ENCODE measurements at regions not wholly inside any gene's neighbourhood (a gene's known extent, or its start where the extent isn't known, plus 50 kb on each side); places are given as distances from the start of the nearest gene placed in this dataset.

GRCh38 chr5:130705368-130705767 lies 459.7 kb downstream of the HINT1 start:
- no peak for TF ChIP-seq POLR2AphosphoS5 (IDR thresholded peaks at IDR 0.05; ENCODE audit: borderline replicate concordance, low read depth, low read length)
- TF ChIP-seq EZH2 (IDR thresholded peaks at IDR 0.05), result no peak
- no peak for TF ChIP-seq FOXP2 (optimal IDR thresholded peaks at IDR 0.05; ENCODE audit: control extremely low read depth, extremely low read length, insufficient read depth)
- Histone ChIP-seq H3K9me3 (ENCODE audit: low read depth, low read length) (no peaks in the 10 kb centered on the region), H3K36me3 (ENCODE audit: insufficient read depth, low read length) (no peaks in the 10 kb centered on the region), H3K9ac (ENCODE audit: insufficient read length) (no peak overlapping the region), H3K4me3 (no peak overlapping the region), H3K27ac (no peak overlapping the region)
- DNase-seq (ENCODE audit: low read depth, low spot score), result no peak

GRCh38 chr5:130693509-130693908 lies 471.5 kb downstream of the HINT1 start:
- no peak for DNase-seq (ENCODE audit: low read depth, low spot score)
- Histone ChIP-seq H3K9ac (ENCODE audit: insufficient read length) (no peak overlapping the region), H3K4me3 (no peak overlapping the region), H3K27ac (no peak overlapping the region), H3K36me3 (ENCODE audit: insufficient read depth, low read length) (no peaks in the 10 kb centered on the region), H3K9me3 (ENCODE audit: low read depth, low read length) (no peaks in the 10 kb centered on the region)
- TF ChIP-seq POLR2AphosphoS5 (IDR thresholded peaks at IDR 0.05; ENCODE audit: borderline replicate concordance, low read depth, low read length), result no peak
- no peak for TF ChIP-seq EZH2 (IDR thresholded peaks at IDR 0.05)
- TF ChIP-seq FOXP2 (optimal IDR thresholded peaks at IDR 0.05; ENCODE audit: control extremely low read depth, extremely low read length, insufficient read depth), result no peak

GRCh38 chr5:130692770-130693169 lies 472.3 kb downstream of the HINT1 start:
- Histone ChIP-seq H3K9me3 (ENCODE audit: low read depth, low read length) (no peaks in the 10 kb centered on the region), H3K36me3 (ENCODE audit: insufficient read depth, low read length) (no peaks in the 10 kb centered on the region), H3K9ac (ENCODE audit: insufficient read length) (no peak overlapping the region), H3K27ac (no peak overlapping the region), H3K4me3 (no peak overlapping the region)
- TF ChIP-seq POLR2AphosphoS5 (IDR thresholded peaks at IDR 0.05; ENCODE audit: borderline replicate concordance, low read depth, low read length) (no peak), EZH2 (IDR thresholded peaks at IDR 0.05) (no peak), FOXP2 (optimal IDR thresholded peaks at IDR 0.05; ENCODE audit: control extremely low read depth, extremely low read length, insufficient read depth) (no peak)
- no peak for DNase-seq (ENCODE audit: low read depth, low spot score)

- no peak for DNase-seq (ENCODE audit: low read depth, low spot score)
- Histone ChIP-seq H3K27ac (no peak overlapping the region), H3K36me3 (ENCODE audit: insufficient read depth, low read length) (no peaks in the 10 kb centered on the region), H3K9me3 (ENCODE audit: low read depth, low read length) (no peaks in the 10 kb centered on the region), H3K9ac (ENCODE audit: insufficient read length) (no peak overlapping the region), H3K4me3 (no peak overlapping the region)
- TF ChIP-seq EZH2 (IDR thresholded peaks at IDR 0.05), result no peak
- no peak for TF ChIP-seq FOXP2 (optimal IDR thresholded peaks at IDR 0.05; ENCODE audit: control extremely low read depth, extremely low read length, insufficient read depth)
- TF ChIP-seq POLR2AphosphoS5 (IDR thresholded peaks at IDR 0.05; ENCODE audit: borderline replicate concordance, low read depth, low read length), result no peak
Observed at GRCh38 chr5:130689831-130690230, 475.2 kb downstream of the HINT1 start.

- no peak overlapping the region for H3K9ac ChIP-seq (ENCODE audit: insufficient read length)
- DNase-seq (ENCODE audit: low read depth, low spot score), result no peak
- no peak for TF ChIP-seq FOXP2 (optimal IDR thresholded peaks at IDR 0.05; ENCODE audit: control extremely low read depth, extremely low read length, insufficient read depth)
- no peak for TF ChIP-seq EZH2 (IDR thresholded peaks at IDR 0.05)
- TF ChIP-seq POLR2AphosphoS5 (IDR thresholded peaks at IDR 0.05; ENCODE audit: borderline replicate concordance, low read depth, low read length), result no peak
- H3K9me3 ChIP-seq (ENCODE audit: low read depth, low read length), result no peaks in the 10 kb centered on the region
- H3K4me3 ChIP-seq, result no peak overlapping the region
- H3K36me3 ChIP-seq (ENCODE audit: insufficient read depth, low read length), result no peaks in the 10 kb centered on the region
- H3K27ac ChIP-seq, result no peak overlapping the region
Observed at GRCh38 chr5:130687085-130687733, 477.8 kb downstream of the HINT1 start.

GRCh38 chr5:130678637-130679036 lies 486.4 kb downstream of the HINT1 start:
- no peak for TF ChIP-seq POLR2AphosphoS5 (IDR thresholded peaks at IDR 0.05; ENCODE audit: borderline replicate concordance, low read depth, low read length)
- TF ChIP-seq FOXP2 (optimal IDR thresholded peaks at IDR 0.05; ENCODE audit: control extremely low read depth, extremely low read length, insufficient read depth), result no peak
- TF ChIP-seq EZH2 (IDR thresholded peaks at IDR 0.05), result no peak
- H3K4me3 ChIP-seq, result no peak overlapping the region
- DNase-seq (ENCODE audit: low read depth, low spot score), result no peak

GRCh38 chr5:130666462-130666861 lies 498.6 kb downstream of the HINT1 start:
- Histone ChIP-seq H3K36me3 (ENCODE audit: insufficient read depth, low read length) (no peaks in the 10 kb centered on the region), H3K4me3 (no peak overlapping the region), H3K27ac (no peak overlapping the region), H3K9ac (ENCODE audit: insufficient read length) (no peak overlapping the region), H3K9me3 (ENCODE audit: low read depth, low read length) (no peaks in the 10 kb centered on the region)
- TF ChIP-seq EZH2 (IDR thresholded peaks at IDR 0.05), result no peak
- no peak for TF ChIP-seq FOXP2 (optimal IDR thresholded peaks at IDR 0.05; ENCODE audit: control extremely low read depth, extremely low read length, insufficient read depth)
- no peak for TF ChIP-seq POLR2AphosphoS5 (IDR thresholded peaks at IDR 0.05; ENCODE audit: borderline replicate concordance, low read depth, low read length)
- no peak for DNase-seq (ENCODE audit: low read depth, low spot score)

More at GRCh38 chr5:130678637-130679036, 486.4 kb downstream of the HINT1 start:
- Histone ChIP-seq H3K9me3 (ENCODE audit: low read depth, low read length) (no peaks in the 10 kb centered on the region), H3K36me3 (ENCODE audit: insufficient read depth, low read length) (no peaks in the 10 kb centered on the region), H3K9ac (ENCODE audit: insufficient read length) (no peak overlapping the region), H3K27ac (no peak overlapping the region)

GRCh38 chr5:130652176-130652575 lies 512.9 kb downstream of the HINT1 start:
- H3K4me3 ChIP-seq, result no peak overlapping the region
- no peak overlapping the region for H3K9ac ChIP-seq (ENCODE audit: insufficient read length)
- no peak for DNase-seq (ENCODE audit: low read depth, low spot score)
- no peak overlapping the region for H3K27ac ChIP-seq
- no peaks in the 10 kb centered on the region for H3K36me3 ChIP-seq (ENCODE audit: insufficient read depth, low read length)
- H3K9me3 ChIP-seq (ENCODE audit: low read depth, low read length), result no peaks in the 10 kb centered on the region
- TF ChIP-seq POLR2AphosphoS5 (IDR thresholded peaks at IDR 0.05; ENCODE audit: borderline replicate concordance, low read depth, low read length), result no peak
- TF ChIP-seq FOXP2 (optimal IDR thresholded peaks at IDR 0.05; ENCODE audit: control extremely low read depth, extremely low read length, insufficient read depth), result no peak
- no peak for TF ChIP-seq EZH2 (IDR thresholded peaks at IDR 0.05)

- H3K4me3 ChIP-seq, result no peak overlapping the region
- no peak for TF ChIP-seq POLR2AphosphoS5 (IDR thresholded peaks at IDR 0.05; ENCODE audit: borderline replicate concordance, low read depth, low read length)
- TF ChIP-seq EZH2 (IDR thresholded peaks at IDR 0.05), result no peak
- no peak for TF ChIP-seq FOXP2 (optimal IDR thresholded peaks at IDR 0.05; ENCODE audit: control extremely low read depth, extremely low read length, insufficient read depth)
Observed at GRCh38 chr5:130651440-130651839, 513.6 kb downstream of the HINT1 start.

More at GRCh38 chr5:130651440-130651839, 513.6 kb downstream of the HINT1 start:
- no peak overlapping the region for H3K27ac ChIP-seq
- H3K9ac ChIP-seq (ENCODE audit: insufficient read length), result no peak overlapping the region
- no peaks in the 10 kb centered on the region for H3K36me3 ChIP-seq (ENCODE audit: insufficient read depth, low read length)
- no peak for DNase-seq (ENCODE audit: low read depth, low spot score)
- H3K9me3 ChIP-seq (ENCODE audit: low read depth, low read length), result no peaks in the 10 kb centered on the region
